CD4-positive, alpha-beta T cell (primary cell): ENCODE measurements at regions not wholly inside any gene's neighbourhood (a gene's known extent, or its start where the extent isn't known, plus 50 kb on each side); places are given as distances from the start of the nearest gene placed in this dataset.

Experiments used
- ATAC-seq: fragments of 200-7000 bp; cut with Tn5 transposase; one replicate; pipeline ENCODE4 v1.10.0; 2022; ENCODE audit warnings: mild to moderate bottlenecking; ENCODE audit not compliant: poor library complexity
- CTCF ChIA-PET: fragments of 350-600 bp; sonication (Branson Sonifier 250); formaldehyde crosslinking; loops from one replicate; lab custom pipeline; 2021; ENCODE audit warnings: antibody characterized with exemption, inconsistent platforms; lab: Charles Lee
- POLR2A ChIA-PET: fragments of 350-600 bp; sonication (Branson Sonifier 250); formaldehyde crosslinking; loops from one replicate; lab custom pipeline; 2021; ENCODE audit warnings: antibody characterized with exemption, inconsistent platforms; lab: Charles Lee
- DNase-seq, 14 experiments: peaks; one replicate each; pipeline ENCODE4 v3.0.0-alpha.2; 2013 to 2020; ENCODE audit warnings: mixed read lengths in 2 of 14
- H3K27ac ChIP-seq, 2 donors: one replicate each; pipeline versions ENCODE4 v1.5.1 to v1.7.0; 2013; ENCODE audit warnings: low read length in 2 of 2, low read depth in 1 of 2, mild to moderate bottlenecking in 1 of 2
- H3K27me3 ChIP-seq, 2 experiments: 1 replicate in 1 of 2; 2 replicates in 1 of 2; pipeline versions ENCODE4 v1.6.1 to v1.7.0; 2013; ENCODE audit warnings: low read length in 2 of 2, control low read depth in 1 of 2, mild to moderate bottlenecking in 1 of 2, moderate library complexity in 1 of 2; ENCODE audit not compliant: insufficient read depth in 2 of 2, control insufficient read depth in 1 of 2
- H3K36me3 ChIP-seq: one replicate; pipeline ENCODE4 v1.6.1; 2013; ENCODE audit warnings: low read length, control low read depth; ENCODE audit not compliant: insufficient read depth
- H3K4me1 ChIP-seq: one replicate; pipeline ENCODE4 v1.6.1; 2013; ENCODE audit warnings: low read length, control low read depth; ENCODE audit not compliant: insufficient read depth
- H3K4me3 ChIP-seq: one replicate; pipeline ENCODE4 v1.5.1; 2013; ENCODE audit warnings: mild to moderate bottlenecking, low read length, moderate library complexity
- H3K9me3 ChIP-seq, 2 experiments: 1 replicate in 1 of 2; 2 replicates in 1 of 2; pipeline versions ENCODE4 v1.6.1 to v1.7.0; 2013; ENCODE audit warnings: low read length in 2 of 2, mild to moderate bottlenecking in 2 of 2, control low read depth in 1 of 2, moderate library complexity in 1 of 2; ENCODE audit not compliant: control insufficient read depth in 1 of 2, insufficient read depth in 1 of 2
- H3K27ac Mint-ChIP-seq: one replicate; pipeline ENCODE4 v1.8.0; 2020; ENCODE audit warnings: mixed read lengths
- H3K27me3 Mint-ChIP-seq: one replicate; pipeline ENCODE4 v1.8.0; 2021; ENCODE audit warnings: mixed read lengths
- H3K36me3 Mint-ChIP-seq: one replicate; pipeline ENCODE4 v1.8.0; 2021; ENCODE audit warnings: low read depth, mixed read lengths
- H3K4me1 Mint-ChIP-seq: one replicate; pipeline ENCODE4 v1.8.0; 2021; ENCODE audit warnings: low read depth, mixed read lengths
- H3K4me3 Mint-ChIP-seq: one replicate; pipeline ENCODE4 v1.8.0; 2020; ENCODE audit warnings: mild to moderate bottlenecking, mixed read lengths
- H3K9me3 Mint-ChIP-seq: one replicate; pipeline ENCODE4 v1.8.0; 2020; ENCODE audit warnings: mixed read lengths
- CTCF ChIP-seq: fragments of 200-600 bp; IDR thresholded peaks from one replicate; pipeline ENCODE4 v1.8.0; 2022; ENCODE audit warnings: antibody characterized with exemption, mild to moderate bottlenecking
- intact Hi-C, 2 experiments: fragments of 100-400 bp; cut with DNase I in 1 of 2; cut with micrococcal nuclease in 1 of 2; formaldehyde crosslinking; loops; one replicate each; pipeline versions ENCODE4 v1.15.1 to v1.9.0; 2023 to 2025; cut with DNase I, micrococcal nuclease

DNA sequence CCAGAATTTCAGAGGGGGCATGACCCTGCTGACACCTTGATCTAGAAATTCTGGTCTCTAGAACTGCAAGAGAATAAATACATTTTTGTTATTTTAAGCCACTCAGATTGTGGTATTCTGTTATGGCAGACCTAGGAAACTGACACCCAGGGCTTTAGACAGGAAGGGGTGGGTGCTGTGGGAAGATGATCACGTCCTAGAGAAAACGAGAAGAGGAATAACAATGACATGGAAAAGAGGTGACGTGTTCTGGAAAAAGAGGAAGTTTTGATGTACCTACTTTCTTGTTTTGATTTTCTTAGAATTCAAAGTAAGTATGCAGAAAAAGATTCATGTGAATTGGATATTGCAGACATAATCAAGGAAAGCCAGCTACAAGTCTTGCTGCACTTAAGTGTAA lies 232.9 kb upstream of the RUNX1 start:
- Mint-ChIP-seq H3K27me3 (no peaks in the 10 kb centered on the region), H3K27ac (no peak overlapping the region), H3K4me1 (no peaks in the 10 kb centered on the region), H3K9me3 (no peaks in the 10 kb centered on the region), H3K4me3 (no peak overlapping the region), H3K36me3 (no peaks in the 10 kb centered on the region)
- intact Hi-C loops = no loop called here
- ChIA-PET CTCF (interaction anchor here (0.6 kb wide), 1 partner anchor 1558 kb away, joined by 3 read pairs; no protein-coding TSS in a partner anchor), POLR2A (no interaction called here)
- TF ChIP-seq CTCF = no peak
- DNase-seq = no peak
- H3K36me3 ChIP-seq = no peaks in the 10 kb centered on the region
- H3K9me3 ChIP-seq = peaks cover 0 to 2% of the 10 kb centered on the region in 2 experiments
- H3K4me1 ChIP-seq = no peaks in the 10 kb centered on the region
- H3K27me3 ChIP-seq = no peaks in the 10 kb centered on the region
- ATAC-seq = no peak
- H3K4me3 ChIP-seq = no peak overlapping the region
- no peak overlapping the region for H3K27ac ChIP-seq

- no peaks in the 10 kb centered on the region for H3K36me3 ChIP-seq
- H3K27me3 ChIP-seq = no peaks in the 10 kb centered on the region
- H3K4me1 ChIP-seq = no peaks in the 10 kb centered on the region
- H3K9me3 ChIP-seq = no peaks in the 10 kb centered on the region
- Mint-ChIP-seq H3K4me1 (no peaks in the 10 kb centered on the region), H3K27ac (no peak overlapping the region), H3K9me3 (no peaks in the 10 kb centered on the region), H3K4me3 (no peak overlapping the region), H3K36me3 (no peaks in the 10 kb centered on the region), H3K27me3 (no peaks in the 10 kb centered on the region)
- POLR2A ChIA-PET = no interaction called here
- no peak for TF ChIP-seq CTCF
- ATAC-seq (no peak), DNase-seq (no peak)
- intact Hi-C loops = no loop called here
- no peak overlapping the region for H3K4me3 ChIP-seq
- H3K27ac ChIP-seq = no peak overlapping the region
- CTCF ChIA-PET = no interaction called here
Observed at GRCh38 chr21:35280231-35280630, 231.1 kb upstream of the RUNX1 start.

DNA sequence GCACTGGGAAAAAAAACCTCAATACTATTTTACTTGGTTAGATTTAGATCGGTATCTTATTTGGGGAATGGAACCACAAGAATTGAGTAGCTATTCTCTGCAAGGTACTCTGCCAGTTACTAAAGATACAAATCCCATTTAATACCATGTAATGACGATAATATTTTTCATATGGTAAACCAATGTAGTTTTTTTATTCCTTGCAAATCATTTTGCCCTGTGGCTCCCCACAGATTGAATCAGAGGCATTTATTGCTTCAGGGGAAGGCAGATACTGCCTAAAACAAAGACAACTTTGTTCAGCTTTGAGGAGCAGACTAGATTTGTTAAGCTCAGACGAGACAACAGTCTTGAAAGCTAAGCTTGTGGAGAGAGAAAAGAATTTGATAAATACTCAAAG lies 226.7 kb upstream of the RUNX1 start:
- TF ChIP-seq CTCF = no peak
- Mint-ChIP-seq H3K4me1 (peaks cover 6% of the 10 kb centered on the region), H3K36me3 (no peaks in the 10 kb centered on the region), H3K9me3 (no peaks in the 10 kb centered on the region), H3K27ac (no peak overlapping the region), H3K27me3 (no peaks in the 10 kb centered on the region), H3K4me3 (no peak overlapping the region)
- ATAC-seq (no peak), DNase-seq (no peak)
- Histone ChIP-seq H3K27me3 (no peaks in the 10 kb centered on the region), H3K4me1 (no peaks in the 10 kb centered on the region), H3K36me3 (no peaks in the 10 kb centered on the region), H3K4me3 (no peak overlapping the region), H3K27ac (no peak overlapping the region), H3K9me3 (no peaks in the 10 kb centered on the region)
- intact Hi-C loops = no loop called here
- ChIA-PET POLR2A (no interaction called here), CTCF (no interaction called here)
